KMS-11 (cell line): ENCODE measurements at regions not wholly inside any gene's neighbourhood (a gene's known extent, or its start where the extent isn't known, plus 50 kb on each side); places are given as distances from the start of the nearest gene placed in this dataset.

Experiments
- H2AFZ ChIP-seq: fragments of 200-600 bp; sonication (generic); 2 replicates; pipeline ENCODE4 v1.6.1; 2016; ENCODE audit warnings: antibody characterized with exemption, mixed run types, low read depth
- H3K27ac ChIP-seq: fragments of 200-600 bp; sonication (generic); 2 replicates; pipeline ENCODE4 v1.6.1; 2016; ENCODE audit warnings: mild to moderate bottlenecking, mixed run types
- H3K27me3 ChIP-seq: fragments of 200-600 bp; sonication (generic); 2 replicates; pipeline ENCODE4 v1.6.1; 2017; ENCODE audit warnings: mild to moderate bottlenecking, low read depth, mixed run types, moderate library complexity; ENCODE audit not compliant: insufficient read depth
- H3K36me3 ChIP-seq: fragments of 200-600 bp; sonication (generic); 2 replicates; pipeline ENCODE4 v1.6.1; 2017; ENCODE audit warnings: mild to moderate bottlenecking, mixed run types; ENCODE audit not compliant: insufficient read depth
- H3K4me1 ChIP-seq: fragments of 200-600 bp; sonication (generic); 2 replicates; pipeline ENCODE4 v1.6.1; 2016; ENCODE audit warnings: mild to moderate bottlenecking, low read depth, mixed run types; ENCODE audit not compliant: poor library complexity, severe bottlenecking
- H3K4me2 ChIP-seq: fragments of 200-600 bp; sonication (generic); 2 replicates; pipeline ENCODE4 v1.7.0; 2016; ENCODE audit warnings: mild to moderate bottlenecking, mixed run types
- H3K4me3 ChIP-seq: fragments of 200-600 bp; sonication (generic); IDR thresholded peaks from 2 replicates; pipeline ENCODE4 v1.6.1; 2017; ENCODE audit warnings: low read depth, low read length, mixed read lengths; ENCODE audit not compliant: insufficient read depth
- H3K79me2 ChIP-seq: fragments of 200-600 bp; sonication (generic); 2 replicates; pipeline ENCODE4 v1.6.1; 2016; ENCODE audit warnings: low read depth, mixed run types; ENCODE audit not compliant: insufficient read depth
- H3K9ac ChIP-seq: fragments of 200-600 bp; sonication (generic); 2 replicates; pipeline ENCODE4 v1.6.1; 2016; ENCODE audit warnings: mild to moderate bottlenecking, mixed run types
- H4K20me1 ChIP-seq: fragments of 200-600 bp; sonication (generic); 2 replicates; pipeline ENCODE4 v1.6.1; 2016; ENCODE audit warnings: mild to moderate bottlenecking, mixed run types; ENCODE audit not compliant: insufficient read depth
- TF ChIP-seq, protein P1 (sequence below): fragments of 200-600 bp; sonication (generic); conservative IDR thresholded peaks from 2 replicates; pipeline ENCODE4 v1.6.1; 2017; ENCODE audit warnings: low read depth, mild to moderate bottlenecking, antibody characterized with exemption, low read length, moderate library complexity, mixed read lengths

DNA sequence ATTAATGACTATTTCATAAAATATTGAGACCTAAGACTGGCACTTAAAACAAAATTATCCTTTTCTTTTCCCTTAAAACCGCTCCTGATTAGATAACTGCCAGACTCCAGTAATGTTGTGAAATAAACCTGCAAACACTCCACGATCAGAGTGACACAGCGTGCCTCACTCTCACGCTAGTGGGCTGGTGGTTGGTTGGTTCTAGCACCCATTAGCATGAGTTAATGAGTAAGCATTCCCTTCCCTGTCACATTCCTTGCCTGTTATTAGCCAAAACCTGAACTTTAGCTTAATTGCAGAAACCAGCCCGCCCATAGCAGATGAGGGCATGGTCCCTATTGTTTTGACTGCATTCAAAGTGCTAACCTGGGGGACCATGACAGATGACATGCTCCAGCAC, 193.4 kb downstream of the CD83 start:
- H3K4me1 ChIP-seq = no peaks in the 10 kb centered on the region
- no peaks in the 10 kb centered on the region for H4K20me1 ChIP-seq
- H3K27ac ChIP-seq = no peak overlapping the region
- no peaks in the 10 kb centered on the region for H3K27me3 ChIP-seq
- no peaks in the 10 kb centered on the region for H3K79me2 ChIP-seq
- no peak overlapping the region for H2AFZ ChIP-seq
- no peaks in the 10 kb centered on the region for H3K36me3 ChIP-seq
- H3K9ac ChIP-seq = no peak overlapping the region
- TF ChIP-seq, protein P1, sequence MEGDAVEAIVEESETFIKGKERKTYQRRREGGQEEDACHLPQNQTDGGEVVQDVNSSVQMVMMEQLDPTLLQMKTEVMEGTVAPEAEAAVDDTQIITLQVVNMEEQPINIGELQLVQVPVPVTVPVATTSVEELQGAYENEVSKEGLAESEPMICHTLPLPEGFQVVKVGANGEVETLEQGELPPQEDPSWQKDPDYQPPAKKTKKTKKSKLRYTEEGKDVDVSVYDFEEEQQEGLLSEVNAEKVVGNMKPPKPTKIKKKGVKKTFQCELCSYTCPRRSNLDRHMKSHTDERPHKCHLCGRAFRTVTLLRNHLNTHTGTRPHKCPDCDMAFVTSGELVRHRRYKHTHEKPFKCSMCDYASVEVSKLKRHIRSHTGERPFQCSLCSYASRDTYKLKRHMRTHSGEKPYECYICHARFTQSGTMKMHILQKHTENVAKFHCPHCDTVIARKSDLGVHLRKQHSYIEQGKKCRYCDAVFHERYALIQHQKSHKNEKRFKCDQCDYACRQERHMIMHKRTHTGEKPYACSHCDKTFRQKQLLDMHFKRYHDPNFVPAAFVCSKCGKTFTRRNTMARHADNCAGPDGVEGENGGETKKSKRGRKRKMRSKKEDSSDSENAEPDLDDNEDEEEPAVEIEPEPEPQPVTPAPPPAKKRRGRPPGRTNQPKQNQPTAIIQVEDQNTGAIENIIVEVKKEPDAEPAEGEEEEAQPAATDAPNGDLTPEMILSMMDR = no peak
- no peak overlapping the region for H3K4me2 ChIP-seq
- no peak overlapping the region for H3K4me3 ChIP-seq

DNA sequence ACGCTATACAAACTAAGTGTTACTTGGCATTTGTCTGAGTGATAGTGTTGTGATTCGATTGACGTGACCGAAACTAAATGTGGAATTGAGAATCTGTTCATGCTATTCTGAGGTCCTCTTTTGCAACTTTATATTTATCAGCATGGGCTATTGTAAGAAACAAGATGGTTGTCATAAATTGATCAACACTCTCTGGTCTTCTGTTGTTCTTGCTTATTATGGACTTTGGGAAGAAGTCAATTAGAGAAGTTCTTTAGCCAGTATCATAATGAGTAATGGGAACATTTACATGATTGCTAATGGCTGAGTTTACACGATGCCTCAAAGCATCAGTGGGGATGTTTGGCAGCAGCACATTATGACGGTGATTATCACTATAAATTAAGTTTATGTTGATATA, 195.0 kb downstream of the CD83 start:
- Histone ChIP-seq H2AFZ (no peak overlapping the region), H3K36me3 (no peaks in the 10 kb centered on the region), H4K20me1 (no peaks in the 10 kb centered on the region), H3K79me2 (no peaks in the 10 kb centered on the region), H3K27me3 (no peaks in the 10 kb centered on the region), H3K4me2 (no peak overlapping the region), H3K4me1 (no peaks in the 10 kb centered on the region), H3K27ac (no peak overlapping the region), H3K4me3 (no peak overlapping the region), H3K9ac (no peak overlapping the region)
- TF ChIP-seq, protein P1 = no peak

DNA sequence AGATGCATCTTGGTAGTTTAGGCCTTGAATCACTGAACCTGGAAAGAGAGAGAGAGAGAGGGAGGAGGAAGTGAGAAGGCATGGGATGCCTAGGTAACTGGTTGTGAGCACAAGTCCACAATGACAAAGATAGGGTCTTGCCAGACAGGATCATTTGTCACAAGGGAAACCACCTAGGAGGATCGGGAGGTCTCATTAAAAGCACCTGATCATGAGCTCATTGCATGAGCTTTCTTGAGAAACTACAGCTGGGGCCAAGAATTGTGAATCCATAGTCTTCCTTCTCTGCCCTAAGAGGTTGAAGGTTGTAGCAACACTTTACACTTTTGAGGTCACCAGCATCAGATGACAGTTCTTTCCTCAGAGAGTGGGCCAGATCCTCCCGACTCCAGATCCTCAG, 195.7 kb downstream of the CD83 start:
- TF ChIP-seq, protein P1 = no peak
- Histone ChIP-seq H3K9ac (no peak overlapping the region), H4K20me1 (no peaks in the 10 kb centered on the region)

DNA sequence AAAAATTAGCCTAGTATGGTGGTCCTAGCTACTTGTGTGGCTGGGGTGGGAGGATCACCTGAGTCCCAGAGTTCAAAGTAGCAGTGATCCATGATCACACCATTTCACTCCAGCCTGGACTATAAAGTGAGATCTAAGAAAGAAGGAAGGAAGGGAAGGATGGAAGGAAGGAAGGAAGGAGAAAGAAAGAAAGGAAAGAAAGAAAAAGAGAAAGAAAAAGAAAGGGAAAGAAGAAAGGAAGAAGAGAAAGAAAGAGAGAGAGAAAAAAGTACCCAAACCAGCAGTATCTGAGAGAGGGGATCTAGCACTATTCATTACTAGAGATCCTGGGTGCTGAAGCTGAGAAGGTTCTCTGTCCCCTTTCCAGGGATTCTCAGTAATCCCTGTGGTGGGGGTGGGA, 197.8 kb downstream of the CD83 start:
- TF ChIP-seq, protein P1 = no peak
- Histone ChIP-seq H3K27me3 (no peaks in the 10 kb centered on the region), H3K4me2 (no peak overlapping the region), H2AFZ (no peak overlapping the region), H3K36me3 (no peaks in the 10 kb centered on the region), H3K79me2 (no peaks in the 10 kb centered on the region), H4K20me1 (no peaks in the 10 kb centered on the region), H3K27ac (no peak overlapping the region), H3K4me3 (no peak overlapping the region), H3K4me1 (no peaks in the 10 kb centered on the region), H3K9ac (no peak overlapping the region)

More for the DNA sequence above, 195.7 kb downstream of the CD83 start:
- Histone ChIP-seq H3K79me2 (no peaks in the 10 kb centered on the region), H3K4me2 (no peak overlapping the region), H3K4me1 (no peaks in the 10 kb centered on the region), H3K27ac (no peak overlapping the region), H3K4me3 (no peak overlapping the region), H2AFZ (no peak overlapping the region), H3K27me3 (no peaks in the 10 kb centered on the region), H3K36me3 (no peaks in the 10 kb centered on the region)
